Mesenchymal stem cell (in vitro differentiated cells and primary cell): ENCODE measurements at regions not wholly inside any gene's neighbourhood (a gene's known extent, or its start where the extent isn't known, plus 50 kb on each side); places are given as distances from the start of the nearest gene placed in this dataset.

Source experiments
- DNase-seq: peaks from one replicate; pipeline ENCODE4 v3.0.0-alpha.2; 2013
- H2AFZ ChIP-seq: one replicate; pipeline ENCODE4 v1.6.1; 2013; ENCODE audit warnings: low read depth, mild to moderate bottlenecking, control low read depth, inconsistent platforms, low read length, moderate library complexity
- H2AK5ac ChIP-seq: 2 replicates; pipeline ENCODE4 v1.6.1; 2013; ENCODE audit warnings: low read length, moderate library complexity, mild to moderate bottlenecking, inconsistent platforms; ENCODE audit not compliant: severe bottlenecking
- H2BK120ac ChIP-seq: one replicate; pipeline ENCODE4 v1.6.1; 2013; ENCODE audit warnings: low read depth, mild to moderate bottlenecking, inconsistent platforms, low read length, moderate library complexity
- H2BK12ac ChIP-seq, 2 experiments: one replicate each; pipeline ENCODE4 v1.6.1; 2013; ENCODE audit warnings: inconsistent platforms in 2 of 2, low read length in 2 of 2, mild to moderate bottlenecking in 2 of 2, moderate library complexity in 2 of 2, control low read depth in 1 of 2
- H2BK15ac ChIP-seq: one replicate; pipeline ENCODE4 v1.6.1; 2013; ENCODE audit warnings: mild to moderate bottlenecking, low read depth, inconsistent platforms; ENCODE audit not compliant: poor library complexity, severe bottlenecking
- H2BK5ac ChIP-seq: 2 replicates; pipeline ENCODE4 v1.6.1; 2013; ENCODE audit warnings: low read depth, mild to moderate bottlenecking, low read length, control low read depth, inconsistent platforms; ENCODE audit not compliant: poor library complexity, severe bottlenecking
- H3K14ac ChIP-seq, 2 experiments: one replicate each; pipeline ENCODE4 v1.6.1; 2013; ENCODE audit warnings: inconsistent platforms in 2 of 2, low read length in 2 of 2, control low read depth in 1 of 2, mild to moderate bottlenecking in 1 of 2, moderate library complexity in 1 of 2
- H3K18ac ChIP-seq, 2 experiments: one replicate each; pipeline ENCODE4 v1.6.1; 2013; ENCODE audit warnings: inconsistent platforms in 2 of 2, low read length in 2 of 2, control low read depth in 1 of 2, low read depth in 1 of 2, mild to moderate bottlenecking in 1 of 2
- H3K23ac ChIP-seq, 2 experiments: one replicate each; pipeline ENCODE4 v1.6.1; 2013; ENCODE audit warnings: inconsistent platforms in 2 of 2, low read length in 2 of 2, mild to moderate bottlenecking in 2 of 2, moderate library complexity in 2 of 2, control low read depth in 1 of 2
- H3K27ac ChIP-seq: 2 replicates; pipeline ENCODE4 v1.5.1; 2013; ENCODE audit warnings: mild to moderate bottlenecking, moderate library complexity, low read length, control low read depth, inconsistent platforms; ENCODE audit not compliant: poor library complexity, severe bottlenecking
- H3K27me3 ChIP-seq, 2 experiments: 2 replicates each; pipeline versions ENCODE4 v1.6.1 to v1.7.0; 2013; ENCODE audit warnings: low read length in 2 of 2, mild to moderate bottlenecking in 2 of 2, moderate library complexity in 2 of 2, control low read depth in 1 of 2, inconsistent platforms in 1 of 2; ENCODE audit not compliant: control insufficient read depth in 1 of 2, insufficient read depth in 1 of 2
- H3K36me3 ChIP-seq, 2 experiments: 2 replicates each; pipeline versions ENCODE4 v1.6.1 to v1.7.0; 2013; ENCODE audit warnings: low read length in 2 of 2, control low read depth in 1 of 2, inconsistent platforms in 1 of 2, low read depth in 1 of 2, mild to moderate bottlenecking in 1 of 2; ENCODE audit not compliant: insufficient read depth in 2 of 2, control insufficient read depth in 1 of 2
- H3K4ac ChIP-seq, 2 experiments: one replicate each; pipeline ENCODE4 v1.6.1; 2013; ENCODE audit warnings: inconsistent platforms in 2 of 2, low read length in 2 of 2, mild to moderate bottlenecking in 2 of 2, moderate library complexity in 2 of 2, control low read depth in 1 of 2, low read depth in 1 of 2
- H3K4me1 ChIP-seq: 2 replicates; pipeline ENCODE4 v1.6.1; 2013; ENCODE audit warnings: low read depth, low read length, control low read depth; ENCODE audit not compliant: control insufficient read depth, insufficient read depth
- H3K4me2 ChIP-seq: 2 replicates; pipeline ENCODE4 v1.6.1; 2013; ENCODE audit warnings: low read length, mild to moderate bottlenecking, inconsistent platforms; ENCODE audit not compliant: poor library complexity, severe bottlenecking
- H3K4me3 ChIP-seq, 2 experiments: 2 replicates each; pipeline versions ENCODE4 v1.5.1 to v1.7.0; 2013; ENCODE audit warnings: low read length in 2 of 2, mild to moderate bottlenecking in 2 of 2, control low read depth in 1 of 2, low read depth in 1 of 2; ENCODE audit not compliant: insufficient read depth in 1 of 2
- H3K79me1 ChIP-seq: replicated peaks from 2 replicates; pipeline ENCODE4 v1.6.1; 2013; ENCODE audit warnings: mild to moderate bottlenecking, control low read depth, low read length, inconsistent platforms; ENCODE audit not compliant: poor library complexity, severe bottlenecking
- H3K9ac ChIP-seq: 2 replicates; pipeline ENCODE4 v1.7.0; 2013; ENCODE audit warnings: mild to moderate bottlenecking, low read length, moderate library complexity
- H3K9me3 ChIP-seq: 2 replicates; pipeline ENCODE4 v1.7.0; 2013; ENCODE audit warnings: mild to moderate bottlenecking, low read length; ENCODE audit not compliant: control insufficient read depth
- H4K8ac ChIP-seq: one replicate; pipeline ENCODE4 v1.6.1; 2013; ENCODE audit warnings: inconsistent platforms, mild to moderate bottlenecking, low read length, moderate library complexity
- H4K91ac ChIP-seq: one replicate; pipeline ENCODE4 v1.6.1; 2013; ENCODE audit warnings: mild to moderate bottlenecking, low read length, inconsistent platforms
- WGBS: methylation state at CpG from one replicate; pipeline ENCODE4 v1.1.7; 2013; ENCODE audit warnings: mixed read lengths; 5-methylcytosine and 5-hydroxymethylcytosine counted together

DNA sequence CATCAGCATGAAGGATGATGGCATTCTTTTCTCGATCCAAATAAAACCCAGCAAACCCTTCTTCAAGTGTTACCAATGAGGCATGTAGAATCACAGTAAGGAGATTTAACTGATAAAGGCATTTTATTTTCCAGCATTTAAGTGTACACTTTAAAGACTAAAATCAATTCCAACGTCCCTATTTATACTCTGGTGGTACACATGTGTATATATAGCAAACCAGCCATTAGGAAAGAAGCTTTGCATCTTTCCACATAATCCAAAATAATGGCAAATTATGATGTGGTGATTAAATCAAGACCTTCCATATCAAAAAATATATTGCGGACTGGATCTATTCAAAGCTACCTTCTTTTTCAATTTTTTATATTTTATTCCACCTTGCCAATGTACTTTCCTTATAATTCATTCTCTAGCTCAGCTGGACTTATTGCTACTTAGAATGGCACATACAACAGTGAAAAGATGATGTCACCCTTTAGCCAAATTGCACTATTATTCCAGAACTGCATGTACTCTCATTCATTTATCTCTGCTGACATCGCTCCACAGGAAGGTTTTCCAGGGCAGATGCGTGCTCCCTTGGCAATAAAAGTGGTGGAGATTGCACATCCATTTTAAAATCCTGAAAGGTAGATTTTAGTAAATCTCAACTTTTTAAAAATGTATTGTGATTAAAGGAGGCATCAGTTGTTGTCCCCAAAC is 63.3 kb upstream of the SLC30A5 start:
- Histone ChIP-seq H2AFZ (no peak overlapping the region), H3K4me2 (no peak overlapping the region), H3K4me1 (no peaks in the 10 kb centered on the region), H2BK12ac (no peak overlapping the region), H3K27me3 (peaks cover 7% of the 10 kb centered on the region in 2 experiments), H2BK15ac (no peak overlapping the region), H3K27ac (no peak overlapping the region), H3K79me1 (no peaks in the 10 kb centered on the region), H3K4ac (no peak overlapping the region), H4K8ac (no peak overlapping the region), H3K14ac (no peak overlapping the region), H3K18ac (no peak overlapping the region), H2BK5ac (no peak overlapping the region), H3K4me3 (no peak overlapping the region), H2AK5ac (no peak overlapping the region), H3K23ac (no peak overlapping the region), H4K91ac (no peak overlapping the region), H3K36me3 (no peaks in the 10 kb centered on the region), H3K9ac (no peak overlapping the region), H2BK120ac (no peak overlapping the region), H3K9me3 (no peaks in the 10 kb centered on the region)
- peak; percentile 21 for DNase-seq
- WGBS, result 97% methylated on average over 1 of the region's 5 CpGs

DNA sequence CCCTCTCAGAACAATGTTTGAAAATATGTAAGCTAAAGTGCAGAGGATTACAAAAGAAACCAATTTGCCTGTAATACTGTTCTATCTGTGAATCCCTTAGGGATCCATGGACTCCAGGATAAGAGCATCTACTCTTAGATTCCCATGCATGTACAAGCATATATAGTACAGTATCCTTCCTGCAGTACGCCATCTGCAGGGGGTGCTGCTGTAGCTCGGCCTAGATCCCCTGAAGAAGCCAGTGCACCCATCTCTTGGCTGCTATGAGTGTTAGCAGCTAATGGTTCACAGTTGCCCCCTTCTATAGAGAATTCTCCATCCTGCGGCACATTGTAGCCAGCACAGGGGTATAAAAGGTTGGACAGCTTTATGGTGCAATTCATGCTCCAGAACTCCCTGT is 61.8 kb upstream of the SLC30A5 start:
- no peak overlapping the region for H3K18ac ChIP-seq
- H2BK15ac ChIP-seq, result no peak overlapping the region
- H3K4me2 ChIP-seq, result no peak overlapping the region
- no peaks in the 10 kb centered on the region for H3K9me3 ChIP-seq
- H3K23ac ChIP-seq, result no peak overlapping the region
- H4K8ac ChIP-seq, result no peak overlapping the region
- no peak overlapping the region for H4K91ac ChIP-seq
- H3K4me1 ChIP-seq, result no peaks in the 10 kb centered on the region
- H3K79me1 ChIP-seq, result no peaks in the 10 kb centered on the region
- WGBS, result 95% methylated on average over 3 of the region's 3 CpGs
- DNase-seq, result no peak
- no peak overlapping the region for H2BK120ac ChIP-seq
- no peak overlapping the region for H2BK12ac ChIP-seq
- no peak overlapping the region for H2AK5ac ChIP-seq
- no peak overlapping the region for H3K14ac ChIP-seq
- no peak overlapping the region for H3K9ac ChIP-seq
- no peaks in the 10 kb centered on the region for H3K36me3 ChIP-seq
- no peak overlapping the region for H3K27ac ChIP-seq
- no peak overlapping the region for H2AFZ ChIP-seq
- H3K4me3 ChIP-seq, result no peak overlapping the region
- no peak overlapping the region for H2BK5ac ChIP-seq
- H3K27me3 ChIP-seq, result peaks cover 7% of the 10 kb centered on the region in 2 experiments
- no peak overlapping the region for H3K4ac ChIP-seq

DNA sequence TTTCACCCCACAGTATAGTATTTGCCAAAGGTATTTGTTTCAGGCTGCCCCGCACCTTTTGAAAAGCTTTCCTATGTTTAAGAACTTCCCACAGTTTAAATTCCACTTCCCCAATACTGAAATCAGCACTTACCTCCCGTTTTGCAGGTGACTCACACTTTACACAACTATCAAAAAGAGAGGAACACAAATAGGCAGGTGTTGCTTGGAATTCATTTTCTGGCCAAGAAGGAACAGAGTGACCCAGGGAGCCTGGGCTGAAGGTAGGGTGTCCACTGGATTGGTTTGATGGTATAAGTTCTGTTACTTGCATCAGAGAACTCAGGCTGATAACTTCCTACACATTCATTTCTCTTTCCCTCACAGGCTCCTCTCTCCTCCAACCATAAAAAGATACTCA is 60.1 kb upstream of the SLC30A5 start:
- Histone ChIP-seq H2BK120ac (no peak overlapping the region), H4K91ac (no peak overlapping the region), H2AK5ac (no peak overlapping the region), H3K9me3 (no peaks in the 10 kb centered on the region), H3K4me1 (no peaks in the 10 kb centered on the region), H3K36me3 (no peaks in the 10 kb centered on the region), H2AFZ (no peak overlapping the region), H3K4ac (no peak overlapping the region), H3K4me3 (no peak overlapping the region), H3K27me3 (peaks cover under 1 to 7% of the 10 kb centered on the region in 2 experiments), H3K23ac (no peak overlapping the region), H2BK15ac (no peak overlapping the region), H3K18ac (no peak overlapping the region), H3K79me1 (no peaks in the 10 kb centered on the region), H3K9ac (no peak overlapping the region), H2BK5ac (no peak overlapping the region), H4K8ac (no peak overlapping the region), H2BK12ac (no peak overlapping the region), H3K27ac (no peak overlapping the region), H3K14ac (no peak overlapping the region), H3K4me2 (no peak overlapping the region)
- DNase-seq, result no peak
- WGBS, result 93% methylated on average over 1 of the region's 2 CpGs

DNA sequence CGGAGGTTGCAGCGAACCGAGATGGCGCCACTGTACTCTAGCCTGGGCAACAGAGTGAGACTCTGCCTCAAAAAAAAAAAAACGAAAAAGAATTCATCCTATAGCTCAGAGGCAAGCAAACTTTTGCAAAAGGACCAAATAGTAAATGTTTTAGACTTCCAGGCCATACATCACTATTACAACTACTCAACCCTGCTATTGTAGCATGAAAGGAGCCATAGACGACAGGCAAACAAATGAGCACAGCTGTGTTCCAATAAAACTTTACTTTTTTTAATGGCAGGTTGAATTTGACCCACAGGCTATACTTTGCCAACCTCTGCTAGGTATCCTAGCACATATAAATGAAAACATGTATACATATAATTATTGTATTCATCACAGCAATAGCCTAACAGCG is 58.9 kb upstream of the SLC30A5 start:
- H2BK15ac ChIP-seq, result no peak overlapping the region
- H2AFZ ChIP-seq, result no peak overlapping the region
- no peaks in the 10 kb centered on the region for H3K4me1 ChIP-seq
- no peak overlapping the region for H3K27ac ChIP-seq
- no peak overlapping the region for H4K8ac ChIP-seq
- H3K4me2 ChIP-seq, result no peak overlapping the region
- H3K4ac ChIP-seq, result no peak overlapping the region
- H4K91ac ChIP-seq, result no peak overlapping the region
- no peak for DNase-seq
- H3K27me3 ChIP-seq, result peaks cover 0 to 3% of the 10 kb centered on the region in 2 experiments
- no peak overlapping the region for H3K9ac ChIP-seq
- H2BK120ac ChIP-seq, result no peak overlapping the region
- no peaks in the 10 kb centered on the region for H3K9me3 ChIP-seq
- H3K18ac ChIP-seq, result no peak overlapping the region
- H3K4me3 ChIP-seq, result no peak overlapping the region
- H2BK5ac ChIP-seq, result no peak overlapping the region
- H2AK5ac ChIP-seq, result no peak overlapping the region
- no peak overlapping the region for H2BK12ac ChIP-seq
- no peak overlapping the region for H3K23ac ChIP-seq
- WGBS, result 90% methylated on average over 6 of the region's 7 CpGs
- no peaks in the 10 kb centered on the region for H3K36me3 ChIP-seq
- H3K14ac ChIP-seq, result no peak overlapping the region
- no peaks in the 10 kb centered on the region for H3K79me1 ChIP-seq
